H1 (cell line): ENCODE measurements at regions not wholly inside any gene's neighbourhood (a gene's known extent, or its start where the extent isn't known, plus 50 kb on each side); places are given as distances from the start of the nearest gene placed in this dataset.

Source experiments
- HDAC2 ChIP-seq, 2 experiments: fragments of 300-600 bp in 1 of 2; sonication (generic) in 1 of 2; IDR thresholded peaks; 2 replicates each; pipeline ENCODE4 v1.6.1; 2011 to 2012; ENCODE audit warnings: low read depth in 2 of 2, low read length in 2 of 2, mild to moderate bottlenecking in 2 of 2, moderate library complexity in 2 of 2, borderline replicate concordance in 1 of 2, inconsistent platforms in 1 of 2

- TF ChIP-seq HDAC2 (IDR thresholded peaks at IDR 0.05; ENCODE audit: borderline replicate concordance in 1 of 2, low read depth in 2 of 2, low read length in 2 of 2): no peak
Observed at GRCh38 chr3:16101295-16102186, 72.9 kb upstream of the GALNT15 start (continued).
